A549 (cell line): ENCODE measurements at regions not wholly inside any gene's neighbourhood (a gene's known extent, or its start where the extent isn't known, plus 50 kb on each side); places are given as distances from the start of the nearest gene placed in this dataset.

Experiments
- ATAC-seq, 2 experiments: fragments of 200-7000 bp in 1 of 2; fragments of >200 bp in 1 of 2; cut with Nextera tagmentation in 1 of 2; cut with Tn5 transposase in 1 of 2; 3 replicates each; pipeline versions ENCODE4 v1.8.0 to v1.9.1; 2018 to 2020; ENCODE audit warnings: mild to moderate bottlenecking in 1 of 2, moderate library complexity in 1 of 2
- CTCF ChIA-PET: fragments of 300-600 bp; sonication (Branson Sonifier 250); formaldehyde crosslinking; extraction: SDS; loops from one replicate; lab custom pipeline; 2021; ENCODE audit warnings: antibody characterized with exemption, inconsistent platforms; lab: Yijun Ruan, JAX
- POLR2A ChIA-PET: fragments of 350-600 bp; formaldehyde crosslinking; extraction: SDS; loops from one replicate; lab custom pipeline; 2021; ENCODE audit warnings: antibody characterized with exemption, inconsistent platforms; lab: Yijun Ruan, JAX
- DNase-seq, 2 experiments: peaks; one replicate each; pipeline versions ENCODE4 v3.0.0 to v3.0.0-alpha.2; 2011 to 2016; ENCODE audit warnings: low read depth in 1 of 2, low spot score in 1 of 2
- FAIRE-seq: peaks from 2 replicates; lab custom pipeline; 2011; peaks lifted over from hg19 to GRCh38; lab: Jason Lieb, UNC
- H3K27ac ChIP-seq, 2 experiments: fragments of >200 bp; sonication (Bioruptor Twin); formaldehyde crosslinking; 3 replicates each; pipeline ENCODE4 v1.5.1; 2016 to 2017
- H3K4me1 ChIP-seq: fragments of >200 bp; sonication (Bioruptor Twin); formaldehyde crosslinking; 3 replicates; pipeline ENCODE4 v1.6.1; 2016
- H3K4me2 ChIP-seq: fragments of >200 bp; sonication (Bioruptor Twin); formaldehyde crosslinking; 3 replicates; pipeline ENCODE4 v1.6.1; 2016
- H3K4me3 ChIP-seq: fragments of >200 bp; sonication (Bioruptor Twin); formaldehyde crosslinking; 3 replicates; pipeline ENCODE4 v1.5.1; 2016
- H3K9me3 ChIP-seq: fragments of >200 bp; sonication (Bioruptor Twin); formaldehyde crosslinking; 3 replicates; pipeline ENCODE4 v1.6.1; 2016
- CBX2 ChIP-seq: fragments of 200-600 bp; sonication (generic); IDR thresholded peaks from 2 replicates; pipeline ENCODE4 v1.6.1; 2016; ENCODE audit warnings: low read depth, mild to moderate bottlenecking, borderline replicate concordance
- EP300 ChIP-seq, 2 experiments: fragments of >200 bp; sonication (Bioruptor Twin); formaldehyde crosslinking; IDR thresholded peaks; 2 replicates in 1 of 2; 3 replicates in 1 of 2; pipeline ENCODE4 v1.6.1; 2016 to 2017
- ESRRA ChIP-seq: fragments of 150-350 bp; IDR thresholded peaks from 2 replicates; pipeline ENCODE4 v1.6.1; 2014; ENCODE audit warnings: mild to moderate bottlenecking, low read length, borderline replicate concordance
- FOXS1 ChIP-seq: fragments of 250-450 bp; sonication (Bioruptor Pico); IDR thresholded peaks from 2 replicates; pipeline ENCODE4 v1.5.0; 2020; ENCODE audit warnings: mild to moderate bottlenecking, moderate library complexity
- HEYL ChIP-seq: fragments of 250-450 bp; sonication (Bioruptor Pico); IDR thresholded peaks from 2 replicates; pipeline ENCODE4 v1.8.0; 2021; ENCODE audit warnings: mild to moderate bottlenecking, moderate library complexity
- HOXB5 ChIP-seq: fragments of 250-450 bp; sonication (Bioruptor Pico); IDR thresholded peaks from 2 replicates; pipeline ENCODE4 v1.5.0; 2020; ENCODE audit warnings: mild to moderate bottlenecking, moderate library complexity
- KDM5A ChIP-seq: fragments of 200-600 bp; sonication (generic); IDR thresholded peaks from 2 replicates; pipeline ENCODE4 v1.6.1; 2016; ENCODE audit warnings: antibody characterized with exemption, mild to moderate bottlenecking
- MAFK ChIP-seq: fragments of 450-650 bp; IDR thresholded peaks from 2 replicates; pipeline ENCODE4 v1.6.1; 2014; ENCODE audit not compliant: partially characterized antibody
- NPAS2 ChIP-seq: fragments of 250-450 bp; sonication (Bioruptor Pico); IDR thresholded peaks from 2 replicates; pipeline ENCODE4 v1.8.0; 2022; ENCODE audit warnings: mild to moderate bottlenecking, moderate library complexity, borderline replicate concordance
- PHF8 ChIP-seq: fragments of 200-600 bp; sonication (generic); IDR thresholded peaks from 2 replicates; pipeline ENCODE4 v1.6.1; 2016; ENCODE audit warnings: low read depth, mild to moderate bottlenecking, antibody characterized with exemption, moderate library complexity, borderline replicate concordance
- SREBF2 ChIP-seq: fragments of 450-650 bp; IDR thresholded peaks from 2 replicates; pipeline ENCODE4 v1.6.1; 2014; ENCODE audit warnings: mild to moderate bottlenecking, moderate library complexity
- TFCP2L1 ChIP-seq: fragments of 250-450 bp; sonication (Bioruptor Pico); IDR thresholded peaks from 2 replicates; pipeline ENCODE4 v1.5.0; 2021; ENCODE audit warnings: mild to moderate bottlenecking
- TP53 ChIP-seq: fragments of 250-450 bp; sonication (Bioruptor Pico); IDR thresholded peaks from 2 replicates; pipeline ENCODE4 v1.5.0; 2021; ENCODE audit warnings: mild to moderate bottlenecking, moderate library complexity
- WGBS: methylation state at CpG from one replicate; pipeline ENCODE4 v1.1.6; 2017; ENCODE audit errors: missing lambda C conversion rate; 5-methylcytosine and 5-hydroxymethylcytosine counted together
- TF ChIP-seq, protein P1 (sequence below): fragments of 450-650 bp; IDR thresholded peaks from 2 replicates; pipeline ENCODE4 v1.6.1; 2014; ENCODE audit warnings: antibody characterized with exemption
- TF ChIP-seq, protein P2 (sequence below): fragments of 250-450 bp; sonication (Bioruptor Pico); IDR thresholded peaks from 2 replicates; pipeline ENCODE4 v1.5.0; 2021; ENCODE audit warnings: mild to moderate bottlenecking, moderate library complexity, borderline replicate concordance
- TF ChIP-seq, protein P3 (sequence below): IDR thresholded peaks from 2 replicates; pipeline ENCODE4 v1.6.1; 2012
- TF ChIP-seq, protein P4 (sequence below): fragments of >200 bp; sonication (Bioruptor Twin); formaldehyde crosslinking; IDR thresholded peaks from 3 replicates; pipeline ENCODE4 v1.5.1; 2016
- TF ChIP-seq, protein P5 (sequence below): fragments of >200 bp; sonication (Bioruptor Twin); formaldehyde crosslinking; IDR thresholded peaks from 3 replicates; pipeline ENCODE4 v1.6.1; 2016

DNA sequence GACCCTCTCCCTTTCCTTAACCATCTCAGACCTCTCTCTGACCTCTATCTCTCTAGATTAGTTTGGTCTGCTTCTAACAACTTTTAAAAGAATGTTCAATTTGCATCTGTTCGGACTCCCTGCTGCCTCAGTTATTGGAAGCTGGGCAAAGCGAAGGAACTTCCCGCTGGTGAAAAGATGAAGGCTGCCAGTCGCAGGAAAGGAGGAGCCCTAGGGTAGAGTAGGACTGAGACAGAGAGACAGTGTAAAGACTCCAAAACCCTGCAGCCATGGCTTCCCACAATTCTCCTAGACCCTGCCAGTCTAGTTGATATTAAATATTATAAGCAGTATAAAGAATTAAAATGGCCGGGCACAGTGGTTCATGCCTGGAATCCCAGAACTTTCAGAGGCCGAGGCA, 581.8 kb downstream of the EPM2A start:
- no peak for ATAC-seq
- DNase-seq, result no peak
- Histone ChIP-seq H3K9me3 (peaks cover under 1% of the 10 kb centered on the region; the same call in 2 of the 3 replicates), H3K4me3 (no peak overlapping the region), H3K4me2 (no peak overlapping the region), H3K4me1 (no peaks in the 10 kb centered on the region)
- CTCF ChIA-PET, result no interaction called here
- no peak for FAIRE-seq
- TF ChIP-seq HEYL (CRISPR knock-in tag) (no peak), SREBF2 (no peak), HOXB5 (no peak), CBX2 (no peak), TP53 (no peak)
- TF ChIP-seq, protein P1, sequence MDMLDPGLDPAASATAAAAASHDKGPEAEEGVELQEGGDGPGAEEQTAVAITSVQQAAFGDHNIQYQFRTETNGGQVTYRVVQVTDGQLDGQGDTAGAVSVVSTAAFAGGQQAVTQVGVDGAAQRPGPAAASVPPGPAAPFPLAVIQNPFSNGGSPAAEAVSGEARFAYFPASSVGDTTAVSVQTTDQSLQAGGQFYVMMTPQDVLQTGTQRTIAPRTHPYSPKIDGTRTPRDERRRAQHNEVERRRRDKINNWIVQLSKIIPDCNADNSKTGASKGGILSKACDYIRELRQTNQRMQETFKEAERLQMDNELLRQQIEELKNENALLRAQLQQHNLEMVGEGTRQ, result no peak
- TF ChIP-seq, protein P2, sequence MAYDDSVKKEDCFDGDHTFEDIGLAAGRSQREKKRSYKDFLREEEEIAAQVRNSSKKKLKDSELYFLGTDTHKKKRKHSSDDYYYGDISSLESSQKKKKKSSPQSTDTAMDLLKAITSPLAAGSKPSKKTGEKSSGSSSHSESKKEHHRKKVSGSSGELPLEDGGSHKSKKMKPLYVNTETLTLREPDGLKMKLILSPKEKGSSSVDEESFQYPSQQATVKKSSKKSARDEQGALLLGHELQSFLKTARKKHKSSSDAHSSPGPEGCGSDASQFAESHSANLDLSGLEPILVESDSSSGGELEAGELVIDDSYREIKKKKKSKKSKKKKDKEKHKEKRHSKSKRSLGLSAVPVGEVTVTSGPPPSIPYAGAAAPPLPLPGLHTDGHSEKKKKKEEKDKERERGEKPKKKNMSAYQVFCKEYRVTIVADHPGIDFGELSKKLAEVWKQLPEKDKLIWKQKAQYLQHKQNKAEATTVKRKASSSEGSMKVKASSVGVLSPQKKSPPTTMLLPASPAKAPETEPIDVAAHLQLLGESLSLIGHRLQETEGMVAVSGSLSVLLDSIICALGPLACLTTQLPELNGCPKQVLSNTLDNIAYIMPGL, result no peak
- TF ChIP-seq, all 56 proteins: peak for 0
- H3K27ac ChIP-seq, result no peak overlapping the region
- 76% methylated on average over 6 of the region's 6 CpGs for WGBS
- POLR2A ChIA-PET, result no interaction called here

DNA sequence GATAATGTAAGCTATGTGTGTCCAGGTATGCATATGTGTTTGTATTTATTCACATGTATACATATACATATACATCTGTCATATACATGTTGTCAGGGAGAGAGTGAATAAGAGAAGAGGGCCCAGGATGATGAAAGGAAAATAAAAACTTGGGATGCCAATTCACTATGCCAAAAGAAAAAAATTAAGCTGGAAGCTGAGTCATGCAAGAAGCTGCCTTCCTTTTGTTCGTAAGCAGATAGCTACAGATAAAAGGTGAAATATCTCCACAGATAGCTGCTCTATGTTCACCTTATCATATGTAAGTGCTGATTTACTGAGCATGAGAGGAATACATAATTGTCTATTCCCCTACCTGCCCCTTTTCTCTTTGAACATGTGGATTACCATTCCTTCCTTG, 579.9 kb downstream of the EPM2A start:
- ATAC-seq (no peak), FAIRE-seq (no peak), DNase-seq (no peak)
- ChIA-PET POLR2A (no interaction called here), CTCF (no interaction called here)
- Histone ChIP-seq H3K4me2 (no peak overlapping the region), H3K27ac (no peak overlapping the region), H3K4me3 (no peak overlapping the region), H3K4me1 (no peaks in the 10 kb centered on the region)
- WGBS, result 58% methylated on average over 1 of the region's 1 CpG
- TF ChIP-seq, protein P3, sequence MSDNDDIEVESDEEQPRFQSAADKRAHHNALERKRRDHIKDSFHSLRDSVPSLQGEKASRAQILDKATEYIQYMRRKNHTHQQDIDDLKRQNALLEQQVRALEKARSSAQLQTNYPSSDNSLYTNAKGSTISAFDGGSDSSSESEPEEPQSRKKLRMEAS, result no peak
- TF ChIP-seq, protein P4, sequence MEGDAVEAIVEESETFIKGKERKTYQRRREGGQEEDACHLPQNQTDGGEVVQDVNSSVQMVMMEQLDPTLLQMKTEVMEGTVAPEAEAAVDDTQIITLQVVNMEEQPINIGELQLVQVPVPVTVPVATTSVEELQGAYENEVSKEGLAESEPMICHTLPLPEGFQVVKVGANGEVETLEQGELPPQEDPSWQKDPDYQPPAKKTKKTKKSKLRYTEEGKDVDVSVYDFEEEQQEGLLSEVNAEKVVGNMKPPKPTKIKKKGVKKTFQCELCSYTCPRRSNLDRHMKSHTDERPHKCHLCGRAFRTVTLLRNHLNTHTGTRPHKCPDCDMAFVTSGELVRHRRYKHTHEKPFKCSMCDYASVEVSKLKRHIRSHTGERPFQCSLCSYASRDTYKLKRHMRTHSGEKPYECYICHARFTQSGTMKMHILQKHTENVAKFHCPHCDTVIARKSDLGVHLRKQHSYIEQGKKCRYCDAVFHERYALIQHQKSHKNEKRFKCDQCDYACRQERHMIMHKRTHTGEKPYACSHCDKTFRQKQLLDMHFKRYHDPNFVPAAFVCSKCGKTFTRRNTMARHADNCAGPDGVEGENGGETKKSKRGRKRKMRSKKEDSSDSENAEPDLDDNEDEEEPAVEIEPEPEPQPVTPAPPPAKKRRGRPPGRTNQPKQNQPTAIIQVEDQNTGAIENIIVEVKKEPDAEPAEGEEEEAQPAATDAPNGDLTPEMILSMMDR, result no peak
- TF ChIP-seq MAFK (no peak), EP300 (IDR thresholded peaks at IDR 0.05) (no peak), KDM5A (no peak), ESRRA (no peak), NPAS2 (CRISPR knock-in tag) (no peak), TFCP2L1 (CRISPR knock-in tag) (no peak), HOXB5 (no peak), PHF8 (no peak), FOXS1 (CRISPR knock-in tag) (no peak)
- TF ChIP-seq, protein P5, sequence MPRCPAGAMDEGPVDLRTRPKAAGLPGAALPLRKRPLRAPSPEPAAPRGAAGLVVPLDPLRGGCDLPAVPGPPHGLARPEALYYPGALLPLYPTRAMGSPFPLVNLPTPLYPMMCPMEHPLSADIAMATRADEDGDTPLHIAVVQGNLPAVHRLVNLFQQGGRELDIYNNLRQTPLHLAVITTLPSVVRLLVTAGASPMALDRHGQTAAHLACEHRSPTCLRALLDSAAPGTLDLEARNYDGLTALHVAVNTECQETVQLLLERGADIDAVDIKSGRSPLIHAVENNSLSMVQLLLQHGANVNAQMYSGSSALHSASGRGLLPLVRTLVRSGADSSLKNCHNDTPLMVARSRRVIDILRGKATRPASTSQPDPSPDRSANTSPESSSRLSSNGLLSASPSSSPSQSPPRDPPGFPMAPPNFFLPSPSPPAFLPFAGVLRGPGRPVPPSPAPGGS, result no peak
- TF ChIP-seq, all 56 proteins: peak for 0
- peaks cover 9% of the 10 kb centered on the region for H3K9me3 ChIP-seq
